Bronchial epithelial cell (primary cell): ENCODE measurements at regions not wholly inside any gene's neighbourhood (a gene's known extent, or its start where the extent isn't known, plus 50 kb on each side); places are given as distances from the start of the nearest gene placed in this dataset.
A peak's percentile ranks its signal among the peaks of the same experiment; 100 is the strongest.

Experiments
- DNase-seq: peaks from one replicate; pipeline ENCODE4 v3.0.0-alpha.2; 2010; ENCODE audit warnings: low read depth
- FAIRE-seq: peaks from 2 replicates; lab custom pipeline; 2011; peaks lifted over from hg19 to GRCh38; lab: Jason Lieb, UNC
- H3K27me3 ChIP-seq: 2 replicates; pipeline ENCODE4 v1.5.1; 2011; ENCODE audit warnings: low read length; ENCODE audit not compliant: control insufficient read depth, insufficient read depth
- H3K36me3 ChIP-seq: 2 replicates; pipeline ENCODE4 v1.5.1; 2011; ENCODE audit warnings: low read length; ENCODE audit not compliant: control insufficient read depth, insufficient read depth
- H3K4me3 ChIP-seq: 2 replicates; pipeline ENCODE4 v1.5.1; 2011; ENCODE audit warnings: mild to moderate bottlenecking, low read depth, low read length, control low read depth
- TF ChIP-seq, protein P1 (sequence below): IDR thresholded peaks from 2 replicates; pipeline ENCODE4 v1.5.1; 2011; ENCODE audit warnings: mild to moderate bottlenecking, moderate library complexity, low read length, control low read depth, inconsistent platforms; ENCODE audit not compliant: insufficient read depth, severe bottlenecking

DNA sequence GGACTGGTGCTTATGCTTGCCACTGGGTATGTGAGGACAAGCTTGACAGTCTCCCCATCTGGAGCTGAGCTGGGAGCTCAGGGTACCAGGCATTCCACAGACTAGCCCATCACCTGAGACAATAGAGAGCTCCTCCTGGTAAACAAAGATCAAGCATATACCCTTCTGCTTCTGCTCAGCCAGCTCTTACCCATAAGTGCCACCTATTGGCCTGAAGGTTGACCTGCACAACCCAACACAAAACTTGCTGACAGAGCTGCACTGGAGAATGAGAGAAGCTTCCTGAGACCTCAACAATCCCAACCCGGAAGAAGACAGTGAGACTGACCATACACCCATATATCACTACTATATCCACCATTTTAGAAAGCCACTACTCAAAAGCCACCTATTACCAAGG lies 1049.2 kb upstream of the INTU start:
- no peak overlapping the region for H3K4me3 ChIP-seq
- TF ChIP-seq, protein P1, sequence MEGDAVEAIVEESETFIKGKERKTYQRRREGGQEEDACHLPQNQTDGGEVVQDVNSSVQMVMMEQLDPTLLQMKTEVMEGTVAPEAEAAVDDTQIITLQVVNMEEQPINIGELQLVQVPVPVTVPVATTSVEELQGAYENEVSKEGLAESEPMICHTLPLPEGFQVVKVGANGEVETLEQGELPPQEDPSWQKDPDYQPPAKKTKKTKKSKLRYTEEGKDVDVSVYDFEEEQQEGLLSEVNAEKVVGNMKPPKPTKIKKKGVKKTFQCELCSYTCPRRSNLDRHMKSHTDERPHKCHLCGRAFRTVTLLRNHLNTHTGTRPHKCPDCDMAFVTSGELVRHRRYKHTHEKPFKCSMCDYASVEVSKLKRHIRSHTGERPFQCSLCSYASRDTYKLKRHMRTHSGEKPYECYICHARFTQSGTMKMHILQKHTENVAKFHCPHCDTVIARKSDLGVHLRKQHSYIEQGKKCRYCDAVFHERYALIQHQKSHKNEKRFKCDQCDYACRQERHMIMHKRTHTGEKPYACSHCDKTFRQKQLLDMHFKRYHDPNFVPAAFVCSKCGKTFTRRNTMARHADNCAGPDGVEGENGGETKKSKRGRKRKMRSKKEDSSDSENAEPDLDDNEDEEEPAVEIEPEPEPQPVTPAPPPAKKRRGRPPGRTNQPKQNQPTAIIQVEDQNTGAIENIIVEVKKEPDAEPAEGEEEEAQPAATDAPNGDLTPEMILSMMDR = peak; percentile 69
- H3K27me3 ChIP-seq = no peaks in the 10 kb centered on the region
- FAIRE-seq = no peak
- peak; percentile 43 for DNase-seq
- H3K36me3 ChIP-seq = no peaks in the 10 kb centered on the region

DNA sequence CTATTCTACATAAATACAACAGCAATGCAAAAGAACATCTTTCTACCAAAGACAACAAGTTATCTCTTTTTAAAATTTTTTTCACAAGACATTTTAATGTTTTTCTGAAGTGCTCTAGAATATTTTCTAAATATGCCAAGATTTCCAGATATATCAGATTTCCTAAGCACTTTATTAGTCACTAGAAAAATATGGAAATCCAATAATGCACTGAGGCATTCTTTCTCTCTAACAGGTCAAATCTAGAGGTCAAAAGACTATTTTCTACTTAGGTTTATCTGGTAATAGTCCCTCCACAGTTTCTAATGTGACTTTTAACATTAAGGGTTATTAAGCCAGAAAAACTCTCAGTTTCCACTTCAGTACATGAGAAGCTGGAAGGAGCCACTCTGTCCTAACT lies 1041.2 kb upstream of the INTU start:
- TF ChIP-seq, protein P1 = no peak
- H3K27me3 ChIP-seq = no peaks in the 10 kb centered on the region
- H3K36me3 ChIP-seq = no peaks in the 10 kb centered on the region
- DNase-seq (no peak), FAIRE-seq (no peak)
- no peak overlapping the region for H3K4me3 ChIP-seq

DNA sequence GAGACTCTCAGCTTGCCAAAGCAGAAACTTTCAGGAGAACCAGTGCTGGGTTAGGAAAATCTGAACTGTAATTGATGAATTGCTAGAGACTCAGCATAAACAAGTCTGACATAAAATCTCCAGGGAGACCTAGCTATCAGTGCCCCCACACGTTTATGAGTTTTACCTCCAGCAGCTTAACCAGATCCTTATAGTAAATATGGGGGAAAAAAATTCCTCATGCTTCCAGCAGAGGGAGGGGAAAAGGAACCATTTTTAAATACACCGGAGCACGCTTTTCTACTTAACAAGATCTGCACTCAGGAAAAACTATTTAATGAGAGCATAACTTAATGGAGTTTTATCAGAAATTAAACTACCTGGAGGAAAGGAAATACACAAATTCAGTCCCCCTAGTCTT lies 1040.7 kb upstream of the INTU start:
- DNase-seq (peak; percentile 27), FAIRE-seq (no peak)
- Histone ChIP-seq H3K27me3 (no peaks in the 10 kb centered on the region), H3K36me3 (no peaks in the 10 kb centered on the region), H3K4me3 (no peak overlapping the region)
- TF ChIP-seq, protein P1 = peak; percentile 36

DNA sequence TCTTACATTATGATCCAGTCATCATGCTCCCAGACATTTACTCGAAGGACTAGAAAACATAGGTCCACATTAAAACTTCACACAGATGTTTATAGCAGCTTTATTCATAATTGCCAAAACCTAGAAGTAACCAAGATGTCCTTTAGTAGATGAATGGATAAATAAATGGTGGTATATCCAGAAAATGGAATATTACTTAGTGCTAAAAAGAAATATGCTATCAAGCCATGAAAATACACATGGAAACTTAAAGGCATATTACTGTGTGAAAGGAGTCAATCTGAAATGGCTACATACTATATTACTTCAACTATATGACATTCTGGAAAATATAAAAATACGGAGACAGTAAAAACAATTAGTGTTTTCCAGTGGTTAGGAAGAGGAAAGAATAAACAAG lies 1039.1 kb upstream of the INTU start:
- Histone ChIP-seq H3K27me3 (no peaks in the 10 kb centered on the region), H3K4me3 (no peak overlapping the region), H3K36me3 (no peaks in the 10 kb centered on the region)
- DNase-seq (no peak), FAIRE-seq (no peak)
- TF ChIP-seq, protein P1 = no peak

DNA sequence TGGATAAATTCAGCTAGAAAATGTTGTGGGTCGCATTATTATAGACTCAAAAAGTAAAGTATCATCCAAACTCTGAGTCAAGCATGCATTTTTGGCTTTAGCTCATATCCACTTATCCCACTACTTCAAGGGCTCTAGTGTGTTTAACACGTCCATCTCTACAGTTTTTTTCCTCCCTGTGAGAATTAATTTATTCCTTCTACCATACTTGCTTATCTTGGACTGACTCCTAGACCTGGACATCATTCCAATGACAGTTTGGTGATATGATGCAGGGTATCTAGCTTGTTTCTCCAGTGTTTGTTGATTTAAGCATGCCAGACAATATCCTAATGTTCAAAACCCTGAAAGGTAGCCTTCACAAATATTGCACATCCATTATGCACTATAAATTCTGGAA lies 1037.1 kb upstream of the INTU start:
- no peaks in the 10 kb centered on the region for H3K36me3 ChIP-seq
- DNase-seq (no peak), FAIRE-seq (no peak)
- no peak overlapping the region for H3K4me3 ChIP-seq
- TF ChIP-seq, protein P1 = no peak
- no peaks in the 10 kb centered on the region for H3K27me3 ChIP-seq

DNA sequence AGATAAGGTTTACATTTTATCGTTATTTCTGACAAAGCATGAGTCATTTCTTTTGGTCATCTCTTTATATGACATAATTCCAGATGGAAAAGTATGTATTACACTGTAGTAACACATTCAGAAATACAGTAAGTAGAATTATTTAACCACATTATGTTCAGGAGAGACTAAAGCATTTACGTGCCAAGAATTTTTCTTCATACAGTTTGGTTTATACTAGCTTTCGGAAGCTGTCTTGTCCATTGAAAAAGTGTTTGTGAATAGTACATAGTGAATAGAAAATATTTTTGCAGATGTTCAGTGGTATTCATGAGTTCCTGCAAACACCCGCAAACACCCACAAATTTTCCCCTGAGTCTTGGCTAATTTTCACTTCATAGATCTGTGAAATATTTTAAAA lies 1033.0 kb upstream of the INTU start:
- TF ChIP-seq, protein P1 = no peak
- H3K27me3 ChIP-seq = no peaks in the 10 kb centered on the region
- H3K36me3 ChIP-seq = no peaks in the 10 kb centered on the region
- no peak overlapping the region for H3K4me3 ChIP-seq
- DNase-seq (no peak), FAIRE-seq (no peak)
